Head of caudate nucleus (tissue), 42 donors: ENCODE measurements at regions not wholly inside any gene's neighbourhood (a gene's known extent, or its start where the extent isn't known, plus 50 kb on each side); places are given as distances from the start of the nearest gene placed in this dataset.

Experiments used
- DNase-seq, 42 donors: peaks; one replicate each; pipeline versions ENCODE4 v3.0.0 to v3.0.0-alpha.2; 2020 to 2021; ENCODE audit warnings: mixed read lengths in 7 of 42
- intact Hi-C: fragments of 100-400 bp; cut with DNase I; formaldehyde crosslinking; loops from one replicate; pipeline ENCODE4 v1.15.0; 2022

DNA sequence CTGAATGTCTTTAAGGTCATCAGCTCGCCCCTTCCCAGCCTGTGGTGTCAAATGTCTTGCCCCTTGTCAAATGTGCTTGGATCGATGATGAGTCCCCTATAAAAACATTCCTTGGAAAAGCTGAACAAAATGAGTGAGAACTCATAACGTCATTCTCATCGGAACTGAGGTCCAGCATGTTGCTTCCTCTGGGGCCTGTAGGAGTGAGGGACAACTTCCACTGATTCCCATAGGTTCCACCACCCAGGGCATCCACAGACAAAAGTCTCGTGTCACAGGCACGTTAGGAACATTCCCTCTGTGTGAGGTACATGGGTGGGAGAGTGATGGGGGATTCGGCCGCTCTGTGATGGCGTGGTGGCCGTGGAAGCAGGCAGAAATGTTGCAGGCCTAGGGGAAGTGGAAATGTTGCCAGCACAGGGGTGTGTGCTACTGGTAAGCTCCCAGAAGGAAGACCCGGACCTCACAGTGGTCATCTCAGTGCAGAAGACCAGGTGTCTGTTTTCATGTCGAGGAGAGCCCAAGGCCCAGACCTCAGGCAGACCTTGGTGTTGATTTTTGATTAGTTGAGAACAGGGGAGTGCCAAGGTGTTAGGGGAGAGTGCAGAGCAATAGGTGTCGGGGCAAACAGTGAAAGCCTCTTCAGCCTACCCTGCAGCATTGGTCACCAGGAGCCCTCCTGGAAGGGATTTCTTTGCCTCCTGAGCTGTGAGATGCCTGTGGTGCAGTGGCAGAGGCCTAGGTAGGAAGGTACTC, 96.8 kb downstream of the SNRPN start:
- intact Hi-C loops = no loop called here
- peak in 7 of 42 donors; percentile 6 to 32 (median 9) for DNase-seq

DNA sequence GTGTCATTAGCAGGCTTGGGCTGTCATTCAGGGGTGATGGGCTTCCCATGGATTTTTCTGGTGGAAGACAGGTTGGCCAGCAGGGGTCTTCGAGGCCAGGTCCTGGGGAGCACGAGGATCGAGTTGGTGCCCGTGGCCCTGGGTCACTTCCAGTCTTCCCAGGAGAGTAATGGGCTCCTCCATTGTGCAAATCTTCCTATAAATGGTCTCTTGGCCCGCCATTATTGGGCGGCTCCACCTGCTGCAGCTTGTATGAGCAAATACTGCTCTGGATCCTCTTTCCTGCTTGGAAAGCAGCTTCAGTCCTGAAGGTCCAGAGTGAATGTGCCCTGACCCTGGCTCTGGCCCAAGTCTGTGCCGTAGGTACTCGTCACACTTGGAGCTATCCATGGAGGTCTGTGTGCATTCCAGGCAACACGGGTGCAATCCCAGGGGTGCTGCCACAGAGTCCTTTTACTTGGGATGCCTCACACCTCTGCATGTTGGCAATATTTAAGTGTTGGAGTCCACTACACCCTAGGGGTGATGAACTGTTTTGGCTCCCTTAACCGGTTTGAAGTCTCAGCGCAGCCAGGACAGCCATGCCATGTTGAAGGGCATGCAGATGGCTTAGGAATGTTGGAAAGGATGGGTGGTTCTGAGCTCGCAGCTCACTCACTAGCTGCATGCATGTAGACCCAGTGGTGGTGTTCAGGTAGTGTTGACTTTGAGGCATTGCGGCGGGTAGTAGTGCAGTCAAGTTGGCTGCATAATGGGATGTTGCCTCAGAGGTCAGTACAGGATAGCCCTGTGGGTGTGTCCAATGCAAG, 97.6 kb downstream of the SNRPN start:
- DNase-seq = peak in 8 of 42 donors; percentile 4 to 35 (median 23)

DNA sequence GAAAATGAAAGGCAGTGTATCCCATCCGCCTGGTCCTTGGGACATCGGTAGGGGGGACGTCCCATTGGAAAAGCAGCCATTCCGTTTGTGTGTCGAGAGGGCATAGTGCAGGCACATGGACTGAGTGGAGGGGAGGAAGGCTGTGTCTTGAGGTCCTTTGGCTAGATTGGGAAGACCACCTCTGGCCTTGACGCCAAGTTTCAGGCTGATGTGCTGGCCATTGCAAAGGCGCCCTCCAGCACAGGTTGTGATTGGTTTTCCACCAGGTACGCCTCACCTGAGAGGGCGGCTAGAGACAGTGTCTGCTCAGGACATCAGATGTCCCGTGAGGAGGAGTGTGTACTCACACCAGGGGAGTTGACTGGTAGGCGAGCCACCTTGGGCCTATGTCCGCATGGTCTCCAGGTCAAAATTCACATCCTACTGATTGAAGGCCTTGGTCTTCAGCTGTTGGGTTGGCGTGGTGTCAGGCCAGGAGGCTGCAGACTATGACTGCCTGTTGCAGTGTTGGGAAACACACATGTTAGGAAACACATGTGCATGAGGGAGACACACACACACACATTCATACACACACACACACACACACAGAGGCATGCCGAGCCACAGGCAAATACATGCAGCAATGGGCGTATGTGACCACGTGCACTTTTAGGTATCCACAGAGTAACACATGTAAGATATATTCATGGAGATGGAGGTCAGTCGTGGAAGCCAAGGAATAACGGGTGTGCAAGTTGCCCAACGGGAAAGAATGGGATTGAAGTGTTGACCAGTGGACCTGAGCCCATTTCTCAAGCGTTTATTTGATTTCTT, 98.4 kb downstream of the SNRPN start:
- DNase-seq = peak in 11 of 42 donors; percentile 3 to 33 (median 10)
- intact Hi-C loops = no loop called here

More for the DNA sequence above, 97.6 kb downstream of the SNRPN start:
- intact Hi-C loops = no loop called here

GRCh38 chr15:25054329-25054728, 99.5 kb downstream of the SNRPN start:
- intact Hi-C loops = no loop called here
- peak in 6 of 42 donors; percentile 3 to 23 (median 12) for DNase-seq

- intact Hi-C loops = no loop called here
- peak in 10 of 42 donors; percentile 3 to 28 (median 8) for DNase-seq
These were observed 100.2 kb downstream of the SNRPN start for GRCh38 chr15:25054943-25055342.

GRCh38 chr15:25055356-25056068, 100.7 kb downstream of the SNRPN start:
- DNase-seq = peak in 14 of 42 donors; percentile 4 to 33 (median 10)
- intact Hi-C loops = no loop called here

GRCh38 chr15:25056484-25057425, 102.0 kb downstream of the SNRPN start:
- intact Hi-C loops = no loop called here
- peak in 15 of 42 donors; percentile 4 to 41 (median 13) for DNase-seq

DNA sequence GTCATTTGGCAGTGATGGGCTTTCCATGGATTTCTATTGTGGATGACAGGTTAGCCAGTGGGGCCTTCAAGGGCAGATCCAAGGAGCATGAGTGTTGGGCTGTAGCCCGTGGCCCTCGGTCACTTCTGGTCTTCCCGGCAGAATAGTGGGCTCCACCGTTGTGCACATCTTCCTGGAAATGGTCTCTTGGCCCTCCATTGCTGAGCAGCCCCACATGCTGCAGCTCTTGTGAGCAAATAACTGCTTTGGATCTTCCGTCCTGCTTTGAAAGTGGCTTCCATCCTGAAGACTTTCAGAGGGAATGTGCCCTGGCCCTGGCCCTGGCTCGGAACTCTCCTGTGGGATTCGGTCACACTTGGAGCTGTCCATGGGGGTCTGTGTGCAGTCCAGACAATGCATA, 102.8 kb downstream of the SNRPN start:
- intact Hi-C loops = no loop called here
- DNase-seq = peak in 14 of 42 donors; percentile 3 to 30 (median 8)

- peak in 17 of 42 donors; percentile 2 to 31 (median 12) for DNase-seq
- intact Hi-C loops = no loop called here
These were observed 103.4 kb downstream of the SNRPN start for GRCh38 chr15:25058080-25058785.

DNA sequence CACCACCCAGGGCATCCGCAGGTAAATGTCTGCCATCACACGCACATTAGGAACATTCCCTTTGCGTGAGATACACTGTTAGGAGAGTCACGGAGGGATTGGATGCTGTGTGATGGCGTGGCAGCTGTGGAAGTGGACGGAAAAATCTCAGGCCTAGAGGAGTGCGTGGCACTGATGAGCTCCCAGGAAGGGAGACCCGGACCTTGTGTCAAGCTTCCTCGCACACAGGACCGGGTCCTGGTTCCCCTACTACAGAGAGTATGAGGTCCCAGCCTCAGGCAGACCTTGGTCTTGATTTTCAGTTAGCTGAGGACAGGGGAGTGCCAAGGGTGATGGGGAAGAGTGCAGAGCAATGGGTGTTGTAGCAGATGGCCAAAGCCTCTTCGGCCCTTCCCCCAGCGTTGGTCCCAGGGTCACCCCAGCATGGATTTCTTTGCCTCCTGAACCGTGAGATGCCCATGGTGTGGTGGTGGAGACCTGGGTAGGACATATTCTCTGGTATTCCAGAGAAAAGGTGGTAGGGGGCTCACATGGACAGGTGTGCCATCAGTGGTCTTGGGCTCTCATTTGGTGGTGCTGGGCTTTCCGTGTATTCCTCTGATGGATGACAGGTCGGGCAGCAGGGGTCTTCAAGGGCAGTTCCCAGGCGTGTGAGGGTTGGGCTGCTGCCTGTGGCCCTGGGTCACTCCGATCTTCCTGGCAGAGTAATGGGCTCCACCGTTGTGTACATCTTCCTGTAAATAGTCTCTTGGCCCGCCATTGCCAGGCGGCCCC, 105.1 kb downstream of the SNRPN start:
- intact Hi-C loops = no loop called here
- DNase-seq = peak in 14 of 42 donors; percentile 1 to 26 (median 5)

GRCh38 chr15:25060472-25060803, 105.7 kb downstream of the SNRPN start:
- intact Hi-C loops = no loop called here
- peak in 9 of 42 donors; percentile 1 to 34 (median 11) for DNase-seq

GRCh38 chr15:25060996-25061620, 106.3 kb downstream of the SNRPN start:
- DNase-seq = peak in 9 of 42 donors; percentile 2 to 19 (median 5)
- intact Hi-C loops = no loop called here

GRCh38 chr15:25061808-25062550, 107.2 kb downstream of the SNRPN start:
- peak in 9 of 42 donors; percentile 1 to 15 (median 5) for DNase-seq
- intact Hi-C loops = no loop called here

DNA sequence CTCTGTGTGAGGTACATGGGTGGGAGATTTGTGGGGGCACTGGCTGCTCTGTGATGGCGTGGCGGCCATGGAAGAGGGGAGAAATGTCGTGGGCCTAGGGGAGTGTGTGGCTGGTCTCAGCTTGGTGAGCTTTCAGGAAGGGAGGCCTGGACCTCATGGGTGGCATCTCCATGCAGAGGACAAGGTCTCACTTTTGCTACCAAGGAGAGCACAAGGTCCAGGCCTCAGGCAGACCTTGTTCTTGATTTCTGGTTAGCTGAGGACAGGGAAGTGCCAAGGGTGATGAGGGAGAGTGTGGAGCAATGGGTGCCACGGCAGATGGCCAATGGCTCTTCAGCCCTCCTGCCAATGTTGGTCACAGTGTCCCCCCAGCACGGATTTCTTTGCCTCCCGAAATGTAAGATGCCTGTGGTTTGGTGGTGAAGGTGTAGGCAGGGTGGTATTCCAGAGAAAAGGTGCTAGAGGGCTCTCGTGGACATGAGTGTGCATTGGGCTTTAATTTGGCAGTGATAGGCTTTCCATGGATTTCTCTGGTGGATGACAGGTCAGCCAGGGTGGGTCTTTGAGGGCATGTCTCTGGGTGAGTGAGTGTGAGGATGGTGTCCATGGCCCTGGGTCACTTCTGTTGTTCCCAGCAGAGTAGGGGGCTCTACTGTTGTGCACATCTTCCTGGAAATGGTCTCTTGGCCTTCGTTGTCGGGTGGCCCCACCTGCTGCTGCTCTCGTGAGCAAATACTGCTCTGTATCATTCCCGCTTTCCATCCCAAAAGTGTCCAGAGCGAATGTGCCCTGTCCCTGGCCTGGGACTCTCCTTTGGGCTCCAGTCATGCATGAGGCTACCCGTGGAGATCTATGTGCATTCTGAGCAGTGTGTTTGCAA, 108.0 kb downstream of the SNRPN start:
- intact Hi-C loops = no loop called here
- peak in 6 of 42 donors; percentile 2 to 16 (median 9) for DNase-seq
